ENCODE measurements at regions not wholly inside any gene's neighbourhood (a gene's known extent, or its start where the extent isn't known, plus 50 kb on each side); places are given as distances from the start of the nearest gene placed in this dataset.

- DNase-seq = no peak
Measured at GRCh38 chr10:47247148-47248059, 52.6 kb upstream of the GDF10 start.

- DNase-seq = no peak
Measured at GRCh38 chr10:47248386-47249090, 51.5 kb upstream of the GDF10 start.

- no peak for DNase-seq
Measured at GRCh38 chr10:47249881-47250280, 50.1 kb upstream of the GDF10 start.
